Activated naive CD4-positive, alpha-beta T cell treated with anti-CD3 and anti-CD28 coated beads for 36 hours (primary cell): ENCODE measurements at regions not wholly inside any gene's neighbourhood (a gene's known extent, or its start where the extent isn't known, plus 50 kb on each side); places are given as distances from the start of the nearest gene placed in this dataset.
"Not testable (repeated sequence)": the region's sequence is repeated elsewhere in the genome, so short reads cannot be mapped to it uniquely, and the experiment has no call there.

ENCODE experiments used
- CTCF ChIA-PET: fragments of 350-600 bp; sonication (Branson Sonifier 250); formaldehyde crosslinking; loops from one replicate; lab custom pipeline; 2021; ENCODE audit warnings: antibody characterized with exemption; lab: Charles Lee
- DNase-seq: peaks from one replicate; pipeline ENCODE4 v3.0.0-alpha.2; 2020
- H3K27ac Mint-ChIP-seq: one replicate; pipeline ENCODE4 v1.8.0; 2021; ENCODE audit warnings: mild to moderate bottlenecking, mixed read lengths
- H3K27me3 Mint-ChIP-seq: one replicate; pipeline ENCODE4 v1.8.0; 2021; ENCODE audit warnings: low read depth, mixed read lengths
- H3K36me3 Mint-ChIP-seq: one replicate; pipeline ENCODE4 v1.8.0; 2021; ENCODE audit warnings: low read depth, mixed read lengths
- H3K4me1 Mint-ChIP-seq: one replicate; pipeline ENCODE4 v1.8.0; 2021; ENCODE audit warnings: low read depth, mixed read lengths
- H3K4me3 Mint-ChIP-seq: one replicate; pipeline ENCODE4 v1.8.0; 2021; ENCODE audit warnings: mild to moderate bottlenecking, moderate library complexity, mixed read lengths
- H3K9me3 Mint-ChIP-seq: one replicate; pipeline ENCODE4 v1.8.0; 2021; ENCODE audit warnings: mixed read lengths
- intact Hi-C: fragments of 100-400 bp; cut with micrococcal nuclease; formaldehyde crosslinking; loops from one replicate; pipeline ENCODE4 v1.15.1; 2023

DNA sequence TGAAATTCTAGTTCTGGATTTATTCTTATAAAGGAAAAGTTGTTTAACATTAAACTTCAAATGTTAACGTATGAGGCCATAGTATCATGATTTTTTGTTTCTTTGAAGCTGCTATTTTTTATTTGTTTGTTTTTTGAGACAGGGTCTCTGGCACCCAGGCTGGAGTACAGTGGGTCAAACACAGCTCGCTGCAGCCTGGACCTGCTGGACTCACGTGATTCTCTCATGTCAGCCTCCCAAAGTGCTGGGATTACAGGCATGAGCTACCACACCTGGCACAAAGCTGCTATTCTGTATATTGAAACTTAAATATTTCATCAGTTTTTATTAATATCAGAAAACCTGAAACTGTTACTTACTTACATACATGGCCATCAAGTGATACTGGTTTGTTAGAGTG lies 89.5 kb upstream of the RPRM start:
- Mint-ChIP-seq H3K36me3 (no peaks in the 10 kb centered on the region), H3K27me3 (no peaks in the 10 kb centered on the region), H3K27ac (no peak overlapping the region), H3K4me3 (no peak overlapping the region), H3K9me3 (peaks cover 4% of the 10 kb centered on the region), H3K4me1 (no peaks in the 10 kb centered on the region)
- CTCF ChIA-PET = no interaction called here
- intact Hi-C loops = no loop called here
- no peak for DNase-seq

DNA sequence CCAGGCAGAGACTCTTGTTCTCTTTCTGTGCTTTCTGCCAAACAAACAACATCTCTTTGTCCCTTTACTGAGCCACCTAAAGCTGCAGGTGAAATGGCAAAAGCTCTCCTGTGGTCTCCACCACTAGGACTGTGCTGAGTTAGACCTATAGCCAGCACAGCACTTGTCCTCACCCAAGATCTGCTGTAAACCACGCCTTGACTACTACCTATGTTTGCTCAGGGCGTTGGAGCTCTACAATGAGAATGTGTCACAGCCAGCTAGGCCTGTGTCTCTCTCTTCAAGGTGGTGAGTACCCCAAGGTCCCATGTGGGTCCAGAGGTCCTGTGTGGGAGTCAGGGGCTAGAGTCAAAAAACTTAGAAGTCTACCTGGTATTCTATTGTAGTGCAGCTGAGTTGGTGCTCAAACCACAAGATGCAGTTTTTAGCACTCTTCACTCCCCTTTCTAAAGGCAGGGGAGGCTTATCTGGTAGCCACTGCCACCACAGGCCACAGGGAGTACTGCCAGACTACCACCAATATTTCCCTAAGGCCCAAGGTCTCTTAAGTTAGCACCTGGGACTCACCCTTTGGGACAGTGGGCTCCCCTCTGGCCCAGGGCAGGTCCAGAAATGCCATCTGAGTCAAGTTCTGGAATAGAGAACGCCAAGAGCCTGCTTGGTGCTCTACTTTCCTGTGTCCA lies 96.8 kb upstream of the RPRM start:
- Mint-ChIP-seq H3K27ac (no peak overlapping the region), H3K4me3 (no peak overlapping the region), H3K27me3 (no peaks in the 10 kb centered on the region), H3K36me3 (no peaks in the 10 kb centered on the region), H3K4me1 (no peaks in the 10 kb centered on the region), H3K9me3 (no peaks in the 10 kb centered on the region)
- DNase-seq = no peak
- intact Hi-C loops = no loop called here
- CTCF ChIA-PET = no interaction called here

DNA sequence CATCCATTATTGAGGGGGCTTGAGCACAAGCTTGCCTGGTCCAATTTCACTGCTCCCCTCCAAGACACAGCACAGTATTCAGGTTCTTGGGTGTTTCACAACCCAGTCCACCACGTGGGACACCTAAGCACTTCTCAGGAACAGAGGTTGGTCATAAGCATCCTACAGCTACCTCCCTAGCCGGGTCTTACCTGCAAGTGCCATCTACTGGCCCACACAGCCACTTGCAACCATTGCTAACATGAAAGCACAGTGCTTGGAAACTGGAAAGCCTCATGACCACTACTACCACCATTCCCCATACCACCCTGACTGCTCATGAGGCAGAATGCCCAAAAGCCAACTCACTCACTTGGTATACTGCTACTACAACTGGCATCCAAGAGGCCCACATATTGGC lies 105.7 kb upstream of the RPRM start:
- CTCF ChIA-PET = no interaction called here
- Mint-ChIP-seq H3K4me3 (no peak overlapping the region), H3K4me1 (no peaks in the 10 kb centered on the region), H3K27ac (no peak overlapping the region), H3K9me3 (peaks cover 16% of the 10 kb centered on the region), H3K36me3 (no peaks in the 10 kb centered on the region), H3K27me3 (no peaks in the 10 kb centered on the region)
- intact Hi-C loops = no loop called here
- no peak for DNase-seq

GRCh38 chr2:153588408-153588807 lies 109.8 kb upstream of the RPRM start:
- Mint-ChIP-seq H3K27me3 (no peaks in the 10 kb centered on the region), H3K9me3 (peaks cover 25% of the 10 kb centered on the region), H3K4me3 (no peak overlapping the region), H3K36me3 (no peaks in the 10 kb centered on the region), H3K4me1 (no peaks in the 10 kb centered on the region), H3K27ac (no peak overlapping the region)
- DNase-seq = no peak
- CTCF ChIA-PET = no interaction called here
- intact Hi-C loops = no loop called here

DNA sequence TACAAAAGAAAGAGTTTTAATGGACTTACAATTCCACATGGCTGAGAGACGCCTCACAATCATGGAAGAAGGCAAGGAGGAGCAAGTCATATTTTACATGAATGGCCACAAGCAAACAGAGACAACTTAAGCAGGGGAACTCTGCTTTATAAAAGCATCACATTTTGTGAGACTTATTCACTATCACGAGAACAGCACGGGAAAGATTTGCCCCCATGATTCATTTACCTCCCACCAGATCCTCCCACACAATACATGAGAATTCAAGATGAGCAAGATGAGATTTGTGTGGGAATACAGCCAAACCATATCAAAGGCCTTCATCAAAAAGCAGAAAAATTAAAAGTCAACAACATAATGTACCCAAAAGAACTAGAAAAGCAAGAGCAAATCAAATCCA lies 111.0 kb upstream of the RPRM start:
- CTCF ChIA-PET = no interaction called here
- H3K4me1 Mint-ChIP-seq = no peaks in the 10 kb centered on the region
- H3K9me3 Mint-ChIP-seq = peaks cover 25% of the 10 kb centered on the region
- no peak for DNase-seq
- H3K27me3 Mint-ChIP-seq = no peaks in the 10 kb centered on the region
- no peak overlapping the region for H3K4me3 Mint-ChIP-seq
- no peaks in the 10 kb centered on the region for H3K36me3 Mint-ChIP-seq
- intact Hi-C loops = no loop called here
- H3K27ac Mint-ChIP-seq = no peak overlapping the region

- peaks cover 13% of the 10 kb centered on the region for H3K9me3 Mint-ChIP-seq
- intact Hi-C loops, H3K4me3 Mint-ChIP-seq, DNase-seq, H3K36me3 Mint-ChIP-seq, CTCF ChIA-PET, H3K27ac Mint-ChIP-seq, H3K27me3 Mint-ChIP-seq, H3K4me1 Mint-ChIP-seq: not testable (repeated sequence)
These were observed 114.5 kb upstream of the RPRM start for GRCh38 chr2:153593086-153593485.

GRCh38 chr2:153595939-153596338 lies 117.4 kb upstream of the RPRM start:
- no peak for DNase-seq
- Mint-ChIP-seq H3K27ac (no peak overlapping the region), H3K36me3 (no peaks in the 10 kb centered on the region), H3K4me3 (no peak overlapping the region), H3K27me3 (no peaks in the 10 kb centered on the region), H3K9me3 (peaks cover 3% of the 10 kb centered on the region), H3K4me1 (no peaks in the 10 kb centered on the region)
- CTCF ChIA-PET = no interaction called here
- intact Hi-C loops = no loop called here

GRCh38 chr2:153601812-153602211 lies 123.2 kb upstream of the RPRM start:
- Mint-ChIP-seq H3K36me3 (no peaks in the 10 kb centered on the region), H3K27ac (no peak overlapping the region), H3K27me3 (no peaks in the 10 kb centered on the region), H3K4me1 (no peaks in the 10 kb centered on the region), H3K4me3 (no peak overlapping the region), H3K9me3 (no peaks in the 10 kb centered on the region)
- CTCF ChIA-PET = no interaction called here
- no peak for DNase-seq
- intact Hi-C loops = no loop called here

DNA sequence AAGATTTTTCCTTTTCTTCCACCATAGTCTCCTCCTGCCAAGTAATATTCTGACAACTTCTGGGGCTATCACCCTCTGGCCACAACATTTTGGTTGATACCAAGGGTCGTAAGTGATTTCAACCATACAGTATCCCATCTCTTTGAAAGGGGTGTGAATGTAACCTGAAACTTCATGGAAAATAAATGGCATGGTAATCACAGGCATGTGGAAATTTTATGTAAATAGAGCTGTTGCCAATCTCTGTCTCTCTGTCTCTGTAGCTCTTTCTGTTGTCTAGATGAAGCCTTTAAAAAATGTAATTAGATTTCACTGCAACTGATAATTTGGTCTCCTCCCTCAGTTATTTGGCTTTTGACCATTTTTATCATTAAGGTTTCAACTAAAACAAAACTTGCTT lies 125.6 kb upstream of the RPRM start:
- H3K27ac Mint-ChIP-seq = no peak overlapping the region
- no peak for DNase-seq
- intact Hi-C loops = no loop called here
- no peaks in the 10 kb centered on the region for H3K36me3 Mint-ChIP-seq
- no peak overlapping the region for H3K4me3 Mint-ChIP-seq
- no peaks in the 10 kb centered on the region for H3K9me3 Mint-ChIP-seq
- CTCF ChIA-PET = no interaction called here
- H3K27me3 Mint-ChIP-seq = no peaks in the 10 kb centered on the region
- no peaks in the 10 kb centered on the region for H3K4me1 Mint-ChIP-seq

GRCh38 chr2:153606623-153607022 lies 128.1 kb upstream of the RPRM start:
- Mint-ChIP-seq H3K27me3 (no peaks in the 10 kb centered on the region), H3K27ac (no peak overlapping the region), H3K4me3 (no peak overlapping the region), H3K4me1 (no peaks in the 10 kb centered on the region), H3K9me3 (no peaks in the 10 kb centered on the region), H3K36me3 (no peaks in the 10 kb centered on the region)
- intact Hi-C loops = no loop called here
- no peak for DNase-seq
- CTCF ChIA-PET = no interaction called here

DNA sequence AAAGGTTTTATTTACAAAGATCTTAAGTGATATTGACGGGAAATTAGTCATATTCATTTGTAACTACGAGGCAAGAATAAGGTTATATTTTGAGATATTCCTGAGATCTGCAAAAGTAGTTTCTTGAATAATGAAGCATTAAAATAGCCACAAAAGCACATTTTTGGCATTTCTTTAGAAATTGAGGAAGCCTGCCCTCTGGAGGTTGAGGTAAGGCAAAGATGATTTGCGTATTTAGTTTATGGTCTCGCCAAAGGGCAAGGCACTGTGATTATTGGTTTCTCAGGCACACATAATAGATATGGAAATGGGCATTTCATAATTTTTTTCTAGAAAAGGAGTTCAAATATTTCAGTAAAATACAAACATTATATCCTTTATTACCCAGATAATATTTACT lies 143.7 kb upstream of the RPRM start:
- H3K4me1 Mint-ChIP-seq = no peaks in the 10 kb centered on the region
- H3K36me3 Mint-ChIP-seq = no peaks in the 10 kb centered on the region
- CTCF ChIA-PET = no interaction called here
- H3K27ac Mint-ChIP-seq = no peak overlapping the region
- intact Hi-C loops = no loop called here
- no peaks in the 10 kb centered on the region for H3K27me3 Mint-ChIP-seq
- DNase-seq = no peak
- no peak overlapping the region for H3K4me3 Mint-ChIP-seq
- H3K9me3 Mint-ChIP-seq = peaks cover 10% of the 10 kb centered on the region

- intact Hi-C loops = no loop called here
- Mint-ChIP-seq H3K27ac (no peak overlapping the region), H3K9me3 (peaks cover 10% of the 10 kb centered on the region), H3K27me3 (no peaks in the 10 kb centered on the region), H3K36me3 (no peaks in the 10 kb centered on the region), H3K4me1 (no peaks in the 10 kb centered on the region), H3K4me3 (no peak overlapping the region)
- CTCF ChIA-PET = no interaction called here
- no peak for DNase-seq
These were observed 144.5 kb upstream of the RPRM start for GRCh38 chr2:153623020-153623419.

DNA sequence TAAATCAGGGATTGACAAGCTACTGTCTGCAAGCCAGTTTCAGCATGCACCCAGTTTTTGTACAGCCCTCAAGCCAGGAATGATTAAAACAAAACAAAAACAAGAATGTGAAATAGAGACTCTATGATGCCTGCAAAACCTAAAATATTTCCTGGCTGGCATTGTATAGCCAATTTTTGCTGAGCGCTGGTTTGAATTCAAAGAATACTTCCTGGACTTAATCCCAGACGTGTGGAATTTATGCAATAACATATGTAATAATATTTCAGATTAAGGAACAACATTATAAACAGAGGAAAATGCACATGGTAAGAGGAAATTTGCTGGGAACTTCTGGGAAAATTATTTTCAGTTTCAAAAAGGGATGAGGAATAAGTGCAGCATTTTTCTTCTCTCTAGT lies 148.1 kb upstream of the RPRM start:
- Mint-ChIP-seq H3K27me3 (no peaks in the 10 kb centered on the region), H3K36me3 (no peaks in the 10 kb centered on the region), H3K4me3 (no peak overlapping the region), H3K4me1 (no peaks in the 10 kb centered on the region), H3K9me3 (peaks cover 8% of the 10 kb centered on the region), H3K27ac (no peak overlapping the region)
- no peak for DNase-seq
- CTCF ChIA-PET = no interaction called here
- intact Hi-C loops = no loop called here

DNA sequence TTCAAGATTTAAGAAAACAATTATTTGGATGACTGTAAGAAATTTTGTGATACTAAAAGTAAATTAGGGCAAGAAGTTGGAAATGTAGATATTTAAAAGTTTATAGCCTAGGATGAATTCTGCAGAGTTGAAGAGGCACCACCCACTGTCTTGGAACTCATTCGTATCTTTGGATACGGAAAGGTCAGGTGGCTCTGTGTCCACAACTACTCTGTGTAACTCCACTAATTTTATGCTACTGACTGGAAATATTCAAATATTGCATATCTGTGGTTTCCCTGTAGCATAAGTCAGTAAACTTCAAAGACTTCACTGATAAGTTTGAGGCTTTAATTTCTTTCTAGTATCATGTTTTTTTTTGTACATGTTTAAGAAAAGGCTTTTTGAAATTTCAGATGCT lies 156.9 kb upstream of the RPRM start:
- Mint-ChIP-seq H3K4me1 (no peaks in the 10 kb centered on the region), H3K9me3 (peaks cover 4% of the 10 kb centered on the region), H3K27ac (no peak overlapping the region), H3K4me3 (no peak overlapping the region), H3K27me3 (no peaks in the 10 kb centered on the region), H3K36me3 (no peaks in the 10 kb centered on the region)
- DNase-seq = no peak
- CTCF ChIA-PET = no interaction called here
- intact Hi-C loops = no loop called here
